ENCODE measurements at regions not wholly inside any gene's neighbourhood (a gene's known extent, or its start where the extent isn't known, plus 50 kb on each side); places are given as distances from the start of the nearest gene placed in this dataset.

GRCh38 chr10:10774416-10774815 lies 243.3 kb upstream of the CELF2 start:
- no peak for DNase-seq (ENCODE audit: low read depth in 2 of 2)

DNA sequence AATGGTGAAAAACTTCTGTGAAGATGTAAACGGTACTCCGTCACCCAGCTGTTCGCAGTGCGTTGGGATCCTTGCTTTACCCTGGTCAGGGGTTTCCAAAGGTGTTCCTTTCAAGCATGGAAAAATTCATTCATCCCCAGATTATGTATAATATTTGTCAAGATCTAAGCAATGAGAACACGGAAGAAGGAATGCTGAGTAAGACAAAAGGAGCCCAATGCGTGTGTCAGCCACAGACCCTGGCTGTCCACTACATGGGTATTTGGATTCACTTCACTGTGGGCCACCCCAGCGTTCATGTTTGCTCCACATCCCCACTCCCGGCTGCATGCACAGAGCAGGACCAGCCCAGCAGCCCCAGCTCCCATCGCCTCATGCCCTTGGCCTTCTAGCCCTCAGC lies 241.3 kb upstream of the CELF2 start:
- no peak for DNase-seq (ENCODE audit: low read depth in 2 of 2)

DNA sequence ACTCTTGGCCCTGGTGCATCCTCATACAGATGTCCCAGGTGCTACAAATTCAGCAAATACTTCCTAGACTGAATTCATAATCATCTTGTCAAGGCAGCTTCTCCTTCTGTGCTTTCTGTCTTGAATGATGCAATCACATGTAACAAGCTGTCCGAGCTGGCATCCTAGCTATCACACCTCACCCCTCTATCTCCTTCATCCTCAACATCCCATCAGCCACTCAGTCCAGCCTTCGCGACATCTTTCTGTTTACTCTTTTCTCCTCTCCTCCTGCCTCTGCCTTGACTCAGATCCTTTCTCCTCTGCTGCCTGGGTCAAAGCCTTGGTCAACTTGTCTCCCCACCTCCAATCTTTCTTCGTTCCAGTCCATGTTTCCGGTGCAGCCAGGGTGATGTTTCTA lies 240.4 kb upstream of the CELF2 start:
- no peak for DNase-seq (ENCODE audit: low read depth in 2 of 2)

DNA sequence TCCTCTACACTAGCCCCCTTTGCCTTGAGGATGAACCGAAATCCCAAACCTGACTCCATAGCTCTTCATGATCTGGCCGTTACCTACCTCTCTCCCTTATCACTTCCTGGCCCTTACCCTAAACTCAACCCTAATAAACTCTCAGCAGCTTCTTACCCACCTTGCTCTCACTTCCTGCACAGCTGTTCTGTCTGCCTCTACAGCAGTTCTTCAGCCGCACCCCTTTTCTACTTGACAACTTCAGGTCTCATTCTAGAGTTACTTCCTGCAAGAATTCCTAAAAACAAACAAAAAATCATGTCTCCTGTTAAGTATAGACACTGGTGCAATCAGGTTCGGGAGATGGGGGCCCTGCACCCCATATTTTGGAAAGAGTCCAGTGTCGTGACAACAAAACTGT lies 239.9 kb upstream of the CELF2 start:
- DNase-seq (ENCODE audit: low read depth in 2 of 2) = no peak

- no peak for DNase-seq (ENCODE audit: low read depth in 2 of 2)
These were observed 238.7 kb upstream of the CELF2 start for GRCh38 chr10:10778959-10779358.

DNA sequence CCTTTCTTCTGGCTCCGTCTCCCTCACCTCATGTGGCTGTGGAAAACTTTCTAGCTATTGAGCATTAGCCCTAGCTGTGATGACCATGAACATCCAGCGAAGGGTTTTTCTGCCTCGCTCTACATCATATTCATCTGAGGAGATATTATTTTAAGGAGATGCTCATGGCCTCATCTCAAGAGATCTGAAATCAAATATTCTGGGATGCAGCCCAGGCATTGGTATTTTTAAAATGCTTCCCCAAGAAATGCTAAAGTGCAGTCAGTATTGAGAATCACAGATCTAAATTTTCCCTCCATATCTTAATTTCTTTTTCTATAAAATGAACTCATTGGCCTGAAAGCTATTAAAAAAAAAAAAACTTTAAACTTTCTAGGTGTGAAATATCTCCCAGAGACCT lies 238.2 kb upstream of the CELF2 start:
- DNase-seq (ENCODE audit: low read depth in 2 of 2) = no peak

DNA sequence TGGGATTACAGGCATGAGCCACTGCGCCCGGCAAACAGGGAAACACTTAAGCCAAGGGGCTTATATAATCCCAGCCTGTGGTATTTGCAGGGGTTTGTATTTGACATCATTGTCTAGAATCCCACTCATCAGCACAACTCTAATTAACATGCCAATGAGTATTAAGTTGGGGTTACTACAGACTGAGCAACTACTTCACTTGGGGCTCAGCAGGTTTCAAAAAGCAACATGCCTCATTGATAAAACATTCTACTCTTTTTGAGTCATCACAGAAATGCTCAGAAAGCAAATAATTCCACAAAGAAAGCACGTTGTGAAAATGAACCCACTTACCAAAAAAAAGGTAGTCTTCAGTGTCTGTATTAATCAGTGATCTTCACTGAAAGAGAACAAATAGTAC lies 236.9 kb upstream of the CELF2 start:
- DNase-seq (ENCODE audit: low read depth in 2 of 2) = no peak

- DNase-seq (ENCODE audit: low read depth in 2 of 2) = no peak
These were observed 235.1 kb upstream of the CELF2 start for GRCh38 chr10:10782603-10783002.

DNA sequence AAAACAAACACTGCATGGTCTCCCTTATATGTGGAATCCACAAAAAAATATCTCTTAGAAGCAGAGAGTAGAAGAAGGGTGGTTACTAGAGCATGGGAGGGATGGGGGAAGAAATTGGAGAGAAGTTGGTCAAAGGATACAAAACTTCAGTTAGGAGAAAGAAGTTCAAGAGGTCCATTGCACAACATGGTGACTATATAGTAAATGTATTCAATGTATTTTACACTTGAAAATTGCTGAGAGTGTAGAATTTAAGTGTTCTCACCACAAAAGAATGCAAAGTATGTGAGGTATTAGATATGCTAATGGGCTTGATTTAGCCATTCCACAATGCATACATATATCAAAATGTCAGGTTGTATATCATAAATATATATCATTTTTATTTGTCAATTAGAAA lies 232.0 kb upstream of the CELF2 start:
- no peak for DNase-seq (ENCODE audit: low read depth in 2 of 2)

DNA sequence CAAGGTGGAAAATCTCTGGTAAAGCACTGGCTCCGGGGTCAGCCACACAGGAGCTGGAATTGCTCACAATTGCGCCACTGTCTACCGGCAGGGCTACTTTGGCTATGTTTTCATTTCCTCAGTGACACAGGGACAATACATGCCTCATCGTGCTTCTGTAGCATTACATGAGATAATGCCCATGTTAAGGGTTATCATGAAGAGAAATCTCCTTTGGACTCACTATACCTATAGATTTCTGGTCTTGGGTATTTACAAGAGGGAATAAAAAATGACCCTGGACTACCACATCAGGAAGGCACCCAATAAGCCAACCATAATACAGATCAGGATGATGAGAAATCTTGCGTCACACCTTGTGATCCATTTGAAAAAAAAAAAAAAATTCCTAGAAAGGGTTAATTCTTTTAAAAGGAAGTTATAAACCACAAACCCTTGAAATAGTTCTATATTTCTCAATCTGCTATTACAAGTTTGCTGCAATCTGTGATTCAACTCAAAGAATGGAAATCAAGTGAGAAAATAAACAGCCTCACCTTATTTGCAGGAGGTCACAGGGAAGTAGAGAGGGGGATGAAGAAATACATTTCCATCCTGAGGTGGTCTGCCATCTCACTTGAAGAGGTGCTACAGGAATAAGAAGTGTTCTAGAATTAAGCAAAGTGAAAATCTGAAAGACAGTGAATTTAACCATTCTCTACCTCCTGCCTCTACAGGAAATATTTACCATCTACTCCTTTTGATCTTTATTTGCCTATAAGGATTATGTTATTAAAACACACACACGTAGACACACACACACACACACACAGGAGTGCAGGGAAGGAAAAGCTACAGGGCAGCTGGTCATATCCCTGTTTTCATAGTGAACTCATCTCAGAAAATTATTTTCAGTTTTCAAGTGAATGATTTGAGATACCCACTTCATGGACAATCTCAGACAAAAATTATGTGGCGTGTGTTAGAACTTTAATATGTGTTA lies 231.3 kb upstream of the CELF2 start:
- DNase-seq (ENCODE audit: low read depth in 2 of 2) = no peak

DNA sequence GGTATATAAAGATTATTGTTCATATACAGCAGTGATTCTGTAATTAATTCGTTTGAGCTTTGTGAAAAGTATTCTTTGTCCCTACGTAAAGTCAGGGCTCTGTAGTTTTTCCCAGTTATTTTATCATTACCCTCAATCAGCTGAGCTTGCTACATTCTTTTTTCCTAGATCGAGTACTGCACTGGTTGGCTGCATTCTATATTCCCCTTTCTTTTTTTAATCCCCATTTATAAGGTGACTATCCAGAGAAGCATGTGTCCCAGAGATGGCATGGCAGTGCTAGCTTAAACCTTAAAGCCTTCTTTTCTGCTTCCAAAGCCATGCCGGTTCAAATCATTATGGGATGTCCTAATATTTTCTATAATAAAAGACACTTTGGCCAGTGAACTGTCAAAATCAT lies 230.1 kb upstream of the CELF2 start:
- DNase-seq (ENCODE audit: low read depth in 2 of 2) = no peak

DNA sequence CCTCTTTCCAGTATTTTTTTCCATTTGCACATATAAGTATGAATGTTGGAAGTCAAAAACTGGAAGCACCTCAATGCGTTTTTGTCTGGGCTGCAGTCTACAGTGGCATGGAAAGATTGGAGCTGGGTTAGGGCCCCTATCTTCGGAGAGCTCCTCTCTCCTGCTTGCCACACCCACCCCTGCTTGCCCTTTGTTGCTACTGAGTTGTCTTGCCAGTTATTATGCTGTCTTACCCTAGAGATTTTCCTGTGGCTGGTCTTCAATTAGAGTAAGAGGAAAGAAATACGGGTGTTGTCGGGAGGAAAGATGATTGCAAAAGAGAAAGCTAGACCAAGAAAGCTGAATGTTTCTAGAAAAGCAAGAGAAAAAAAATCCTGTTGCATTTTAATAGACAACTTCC lies 228.9 kb upstream of the CELF2 start:
- DNase-seq (ENCODE audit: low read depth in 2 of 2) = no peak

DNA sequence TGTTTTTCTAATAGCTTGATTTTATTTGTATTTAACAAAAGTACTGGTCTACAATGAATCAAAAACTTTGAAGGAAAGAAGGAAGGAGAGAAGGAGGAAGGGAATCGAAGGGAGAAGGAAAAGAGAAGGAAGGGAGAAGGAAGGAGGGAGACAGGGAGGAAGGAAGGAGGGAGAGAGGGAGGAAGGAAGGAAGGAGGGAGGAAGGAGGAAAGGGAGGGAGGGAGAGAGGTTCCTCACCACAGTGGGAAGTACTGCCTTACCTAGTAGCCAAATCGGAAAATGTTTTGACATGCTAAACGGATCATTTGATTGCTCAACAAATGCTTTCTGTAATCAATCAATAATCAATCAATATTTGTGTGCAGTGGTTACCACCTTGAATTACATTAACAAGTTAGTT lies 225.8 kb upstream of the CELF2 start:
- no peak for DNase-seq (ENCODE audit: low read depth in 2 of 2)

GRCh38 chr10:10792681-10793080 lies 225.0 kb upstream of the CELF2 start:
- DNase-seq (ENCODE audit: low read depth in 2 of 2) = no peak

GRCh38 chr10:10794046-10794445 lies 223.6 kb upstream of the CELF2 start:
- no peak for DNase-seq (ENCODE audit: low read depth in 2 of 2)

- no peak for DNase-seq (ENCODE audit: low read depth in 2 of 2)
These were observed 222.9 kb upstream of the CELF2 start for GRCh38 chr10:10794791-10795191.

GRCh38 chr10:10796061-10796773 lies 221.5 kb upstream of the CELF2 start:
- DNase-seq (ENCODE audit: low read depth in 2 of 2) = no peak

GRCh38 chr10:10796774-10797415 lies 220.8 kb upstream of the CELF2 start:
- DNase-seq (ENCODE audit: low read depth in 2 of 2) = no peak

- DNase-seq (ENCODE audit: low read depth in 2 of 2) = no peak
These were observed 220.2 kb upstream of the CELF2 start for GRCh38 chr10:10797513-10797912.

DNA sequence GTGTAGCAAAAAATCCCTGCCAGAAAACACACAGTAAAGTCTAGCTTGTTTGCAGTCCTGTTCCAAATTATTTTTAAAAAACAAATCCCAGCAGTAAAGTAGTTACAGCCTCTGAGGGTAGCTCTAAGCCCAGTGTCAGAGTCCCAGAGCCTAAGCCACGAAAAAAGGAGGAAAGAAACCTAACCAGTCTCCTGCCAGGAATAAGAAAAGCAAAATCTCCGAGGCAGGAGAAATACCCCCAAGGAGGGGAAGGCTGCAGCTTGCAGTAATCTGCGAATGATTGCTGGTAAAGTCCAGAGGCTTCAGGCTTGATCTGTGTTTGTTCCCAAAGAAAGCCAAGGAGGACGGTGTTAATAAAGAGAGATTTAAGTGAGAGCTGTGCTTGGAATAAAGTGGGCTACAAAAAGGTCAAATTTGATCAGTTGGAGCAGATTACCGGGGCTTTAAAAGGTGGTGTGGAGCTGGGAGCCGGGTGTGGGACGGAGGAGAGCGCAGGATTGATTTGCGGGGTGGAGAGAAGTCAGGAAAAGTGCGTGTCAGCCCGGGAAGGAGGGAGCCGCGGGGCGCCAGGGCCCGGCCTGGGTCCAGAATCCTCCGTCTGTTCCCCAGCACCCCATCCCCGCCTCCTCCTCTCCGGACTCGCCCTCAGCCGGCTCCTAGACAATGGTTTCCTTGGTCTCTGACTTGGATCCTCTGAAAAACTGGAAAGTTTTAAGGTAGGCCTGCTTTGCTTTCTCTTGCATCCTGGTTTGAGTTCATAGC lies 219.4 kb upstream of the CELF2 start:
- no peak for DNase-seq (ENCODE audit: low read depth in 2 of 2)

- DNase-seq (ENCODE audit: low read depth in 2 of 2) = no peak
These were observed 218.8 kb upstream of the CELF2 start for GRCh38 chr10:10798864-10799192.

GRCh38 chr10:10800961-10801360 lies 216.7 kb upstream of the CELF2 start:
- no peak for DNase-seq (ENCODE audit: low read depth in 2 of 2)
